ENCODE measurements at regions not wholly inside any gene's neighbourhood (a gene's known extent, or its start where the extent isn't known, plus 50 kb on each side); places are given as distances from the start of the nearest gene placed in this dataset.
A peak's percentile ranks its signal among the peaks of the same experiment; 100 is the strongest.

DNA sequence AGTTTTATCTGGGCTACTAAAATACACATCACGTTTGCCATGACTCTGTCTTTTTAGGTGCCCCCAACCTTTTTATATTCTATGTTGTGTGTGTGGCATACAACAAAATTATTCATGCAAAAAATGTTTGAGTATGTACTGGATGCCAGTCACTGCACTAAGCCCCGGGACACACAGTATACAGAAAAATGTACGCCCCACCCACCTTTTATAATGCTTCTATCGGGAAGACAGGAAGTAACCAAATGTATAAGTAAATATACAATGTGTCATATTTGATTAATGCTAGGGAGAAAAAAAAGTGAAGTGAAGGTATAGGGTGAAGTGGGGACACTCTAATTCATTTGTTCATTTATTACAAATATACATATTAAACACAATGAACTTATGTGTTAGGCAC lies 503.4 kb upstream of the MDFIC2 start:
- intact Hi-C loops (cut with DNase I) = no loop called here

DNA sequence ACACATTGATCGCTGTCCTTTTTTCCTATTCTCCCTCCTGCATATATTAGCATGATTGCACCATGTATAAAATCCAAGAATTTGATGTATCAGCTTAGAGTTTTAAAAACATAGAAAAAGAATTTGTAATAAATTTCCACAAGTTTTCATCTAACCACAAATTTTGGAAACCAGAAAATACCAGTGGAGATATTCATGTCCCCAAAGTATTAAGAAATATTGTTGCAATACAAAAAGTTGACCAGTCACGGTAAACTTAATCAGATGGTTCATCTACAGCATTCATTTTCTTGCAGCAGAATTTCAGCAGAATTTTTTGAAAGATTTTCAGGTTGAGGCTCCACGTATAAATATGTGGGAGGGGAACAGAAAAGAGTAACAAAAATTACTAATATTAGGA lies 500.9 kb upstream of the MDFIC2 start:
- Histone ChIP-seq H3K27ac (no peak overlapping the region), H3K27me3 (no peaks in the 10 kb centered on the region), H3K4me1 (peaks cover 0 to 6% (median 3%) of the 10 kb centered on the region in 4 donors), H3K4me3 (no peak overlapping the region), H3K36me3 (no peaks in the 10 kb centered on the region), H3K9me3 (no peaks in the 10 kb centered on the region)
- intact Hi-C loops (cut with DNase I) = no loop called here
- TF ChIP-seq, protein P1, sequence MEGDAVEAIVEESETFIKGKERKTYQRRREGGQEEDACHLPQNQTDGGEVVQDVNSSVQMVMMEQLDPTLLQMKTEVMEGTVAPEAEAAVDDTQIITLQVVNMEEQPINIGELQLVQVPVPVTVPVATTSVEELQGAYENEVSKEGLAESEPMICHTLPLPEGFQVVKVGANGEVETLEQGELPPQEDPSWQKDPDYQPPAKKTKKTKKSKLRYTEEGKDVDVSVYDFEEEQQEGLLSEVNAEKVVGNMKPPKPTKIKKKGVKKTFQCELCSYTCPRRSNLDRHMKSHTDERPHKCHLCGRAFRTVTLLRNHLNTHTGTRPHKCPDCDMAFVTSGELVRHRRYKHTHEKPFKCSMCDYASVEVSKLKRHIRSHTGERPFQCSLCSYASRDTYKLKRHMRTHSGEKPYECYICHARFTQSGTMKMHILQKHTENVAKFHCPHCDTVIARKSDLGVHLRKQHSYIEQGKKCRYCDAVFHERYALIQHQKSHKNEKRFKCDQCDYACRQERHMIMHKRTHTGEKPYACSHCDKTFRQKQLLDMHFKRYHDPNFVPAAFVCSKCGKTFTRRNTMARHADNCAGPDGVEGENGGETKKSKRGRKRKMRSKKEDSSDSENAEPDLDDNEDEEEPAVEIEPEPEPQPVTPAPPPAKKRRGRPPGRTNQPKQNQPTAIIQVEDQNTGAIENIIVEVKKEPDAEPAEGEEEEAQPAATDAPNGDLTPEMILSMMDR (IDR thresholded peaks at IDR 0.05) = no peak
- TF ChIP-seq POLR2AphosphoS5 (IDR thresholded peaks at IDR 0.05) = no peak
- no peak for TF ChIP-seq EP300 (IDR thresholded peaks at IDR 0.05)
- no peak for TF ChIP-seq POLR2A (IDR thresholded peaks at IDR 0.05)
- 87 to 92% methylated on average over 3 of the region's 3 CpGs for WGBS, 2 donors
- DNase-seq = no peak

More for the DNA sequence above, 503.4 kb upstream of the MDFIC2 start:
- no peak for DNase-seq
- H3K4me1 ChIP-seq = peaks cover 0 to 6% (median 3%) of the 10 kb centered on the region in 4 donors
- no peak overlapping the region for H3K4me3 ChIP-seq
- WGBS, 2 donors = 25 to 62% methylated on average over 4 of the region's 4 CpGs
- no peaks in the 10 kb centered on the region for H3K27me3 ChIP-seq
- no peaks in the 10 kb centered on the region for H3K9me3 ChIP-seq
- H3K36me3 ChIP-seq = no peaks in the 10 kb centered on the region
- no peak for TF ChIP-seq EP300 (IDR thresholded peaks at IDR 0.05)
- TF ChIP-seq, protein P1 (IDR thresholded peaks at IDR 0.05) = no peak
- no peak for TF ChIP-seq POLR2A (IDR thresholded peaks at IDR 0.05)
- no peak for TF ChIP-seq POLR2AphosphoS5 (IDR thresholded peaks at IDR 0.05)
- no peak overlapping the region for H3K27ac ChIP-seq

DNA sequence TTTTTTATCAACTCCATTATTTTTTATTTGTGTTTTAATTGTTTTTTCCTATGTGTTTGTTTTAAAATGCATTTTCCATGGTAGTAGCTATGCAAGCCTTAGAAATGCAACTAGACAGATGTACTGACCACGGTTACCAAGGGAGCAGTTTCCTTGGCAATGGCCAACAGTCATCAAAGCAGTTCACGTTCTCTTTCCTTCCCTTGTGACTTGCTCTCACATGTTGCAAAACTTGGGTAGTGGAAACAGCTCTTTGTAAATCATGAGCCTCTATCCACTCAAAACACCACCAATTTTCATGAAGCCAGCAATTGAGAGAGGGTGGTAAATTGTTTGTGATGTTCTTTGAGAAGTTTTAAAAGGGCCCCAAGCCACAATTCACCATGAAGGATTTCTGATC lies 499.4 kb upstream of the MDFIC2 start:
- WGBS, 2 donors = 44 to 63% methylated on average over 2 of the region's 2 CpGs
- intact Hi-C loops (cut with DNase I) = no loop called here
- TF ChIP-seq POLR2A (IDR thresholded peaks at IDR 0.05) (no peak), EP300 (IDR thresholded peaks at IDR 0.05) (peak in 1 of 4 donors; percentile 25), POLR2AphosphoS5 (IDR thresholded peaks at IDR 0.05) (peak in 1 of 4 donors; percentile 49)
- no peaks in the 10 kb centered on the region for H3K36me3 ChIP-seq
- H3K27ac ChIP-seq = no peak overlapping the region
- no peaks in the 10 kb centered on the region for H3K27me3 ChIP-seq
- peaks cover 0 to 6% (median 3%) of the 10 kb centered on the region in 4 donors for H3K4me1 ChIP-seq
- H3K4me3 ChIP-seq = no peak overlapping the region
- no peaks in the 10 kb centered on the region for H3K9me3 ChIP-seq
- peak; percentile 70 for DNase-seq

DNA sequence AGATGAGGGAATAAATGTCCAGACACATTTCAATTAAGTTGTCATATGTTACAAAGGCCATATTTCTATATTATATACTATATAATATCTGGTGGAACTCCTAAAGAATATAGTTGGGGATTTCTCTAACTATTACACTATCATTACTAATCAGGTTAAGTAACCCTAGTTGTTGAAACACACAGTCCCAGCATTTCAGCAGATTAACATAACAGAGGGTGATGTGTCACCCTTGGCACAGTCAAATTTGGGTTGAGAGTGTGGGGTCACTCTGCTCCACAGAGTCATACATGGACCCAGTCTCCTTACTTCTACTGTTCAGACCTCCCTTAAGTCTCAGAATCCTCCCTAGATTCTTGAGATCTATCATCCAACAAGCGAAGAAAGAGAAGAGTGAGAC lies 496.4 kb upstream of the MDFIC2 start:
- DNase-seq = no peak
- intact Hi-C loops (cut with DNase I) = no loop called here

DNA sequence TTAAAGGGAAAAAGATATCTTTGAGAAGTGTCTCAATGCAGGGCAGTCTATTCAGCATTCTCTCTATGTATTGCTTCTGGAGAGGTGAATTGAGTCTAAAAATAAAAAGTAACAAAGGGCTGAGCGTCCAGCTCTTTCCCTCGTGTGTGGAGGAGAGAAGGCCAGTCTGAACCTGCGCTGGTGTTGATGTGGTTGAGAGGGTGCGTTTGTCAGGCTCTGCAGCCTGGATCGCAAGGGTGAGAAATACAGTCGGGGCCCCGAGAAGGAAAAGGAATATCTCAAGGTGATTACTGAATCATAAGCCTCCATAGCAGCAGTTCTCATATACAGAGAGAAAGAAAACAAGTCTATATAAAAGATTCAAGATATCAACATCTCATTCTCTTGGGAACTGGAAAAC lies 494.1 kb upstream of the MDFIC2 start:
- Histone ChIP-seq H3K36me3 (no peaks in the 10 kb centered on the region), H3K4me3 (no peak overlapping the region), H3K27me3 (no peaks in the 10 kb centered on the region), H3K27ac (no peak overlapping the region), H3K4me1 (peaks cover 0 to 9% (median 4%) of the 10 kb centered on the region in 4 donors), H3K9me3 (no peaks in the 10 kb centered on the region)
- WGBS, 2 donors = 90 to 94% methylated on average over 7 of the region's 7 CpGs
- TF ChIP-seq POLR2A (IDR thresholded peaks at IDR 0.05) (no peak), EP300 (IDR thresholded peaks at IDR 0.05) (no peak), POLR2AphosphoS5 (IDR thresholded peaks at IDR 0.05) (no peak)
- TF ChIP-seq, protein P1 (IDR thresholded peaks at IDR 0.05) = no peak
- no peak for DNase-seq
- intact Hi-C loops (cut with DNase I) = no loop called here

More for the DNA sequence above, 496.4 kb upstream of the MDFIC2 start:
- 78 to 87% methylated on average over 1 of the region's 1 CpG for WGBS, 2 donors
- no peaks in the 10 kb centered on the region for H3K9me3 ChIP-seq
- H3K27ac ChIP-seq = no peak overlapping the region
- H3K36me3 ChIP-seq = no peaks in the 10 kb centered on the region
- H3K27me3 ChIP-seq = no peaks in the 10 kb centered on the region
- H3K4me1 ChIP-seq = peaks cover 0 to 14% (median 6%) of the 10 kb centered on the region in 4 donors
- TF ChIP-seq, protein P1 (IDR thresholded peaks at IDR 0.05) = no peak
- TF ChIP-seq POLR2A (IDR thresholded peaks at IDR 0.05) (no peak), POLR2AphosphoS5 (IDR thresholded peaks at IDR 0.05) (no peak), EP300 (IDR thresholded peaks at IDR 0.05) (no peak)
- H3K4me3 ChIP-seq = no peak overlapping the region

Data from sigmoid colon (tissue), 6 donors.